NB4 (cell line): ENCODE measurements at regions not wholly inside any gene's neighbourhood (a gene's known extent, or its start where the extent isn't known, plus 50 kb on each side); places are given as distances from the start of the nearest gene placed in this dataset.
"Not testable (repeated sequence)": the region's sequence is repeated elsewhere in the genome, so short reads cannot be mapped to it uniquely, and the experiment has no call there.

Experiments
- DNase-seq: peaks from one replicate; pipeline ENCODE4 v3.0.0; 2010; ENCODE audit warnings: low read depth
- H3K4me3 ChIP-seq: one replicate; pipeline ENCODE4 v1.5.1; 2011; ENCODE audit warnings: mild to moderate bottlenecking, low read depth, low read length, moderate library complexity
- MYC ChIP-seq: IDR thresholded peaks from 2 replicates; pipeline ENCODE4 v1.6.1; 2011; ENCODE audit warnings: low read depth, low read length
- POLR2A ChIP-seq: IDR thresholded peaks from 2 replicates; pipeline ENCODE4 v1.6.1; 2011; ENCODE audit warnings: mild to moderate bottlenecking; ENCODE audit not compliant: insufficient read length; ENCODE audit errors: extremely low read depth
- TF ChIP-seq, protein P1 (sequence below): IDR thresholded peaks from 2 replicates; pipeline ENCODE4 v1.6.1; 2011; ENCODE audit warnings: low read depth, low read length
- TF ChIP-seq, protein P2 (sequence below): IDR thresholded peaks from one replicate; pipeline ENCODE4 v1.5.1; 2012; ENCODE audit warnings: low read depth, low read length

GRCh38 chrX:142655507-142655906 is 370.2 kb upstream of the SPANXN4 start:
- H3K4me3 ChIP-seq = no peak overlapping the region
- TF ChIP-seq MYC = no peak
- TF ChIP-seq, protein P1, sequence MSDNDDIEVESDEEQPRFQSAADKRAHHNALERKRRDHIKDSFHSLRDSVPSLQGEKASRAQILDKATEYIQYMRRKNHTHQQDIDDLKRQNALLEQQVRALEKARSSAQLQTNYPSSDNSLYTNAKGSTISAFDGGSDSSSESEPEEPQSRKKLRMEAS = no peak
- TF ChIP-seq, protein P2, sequence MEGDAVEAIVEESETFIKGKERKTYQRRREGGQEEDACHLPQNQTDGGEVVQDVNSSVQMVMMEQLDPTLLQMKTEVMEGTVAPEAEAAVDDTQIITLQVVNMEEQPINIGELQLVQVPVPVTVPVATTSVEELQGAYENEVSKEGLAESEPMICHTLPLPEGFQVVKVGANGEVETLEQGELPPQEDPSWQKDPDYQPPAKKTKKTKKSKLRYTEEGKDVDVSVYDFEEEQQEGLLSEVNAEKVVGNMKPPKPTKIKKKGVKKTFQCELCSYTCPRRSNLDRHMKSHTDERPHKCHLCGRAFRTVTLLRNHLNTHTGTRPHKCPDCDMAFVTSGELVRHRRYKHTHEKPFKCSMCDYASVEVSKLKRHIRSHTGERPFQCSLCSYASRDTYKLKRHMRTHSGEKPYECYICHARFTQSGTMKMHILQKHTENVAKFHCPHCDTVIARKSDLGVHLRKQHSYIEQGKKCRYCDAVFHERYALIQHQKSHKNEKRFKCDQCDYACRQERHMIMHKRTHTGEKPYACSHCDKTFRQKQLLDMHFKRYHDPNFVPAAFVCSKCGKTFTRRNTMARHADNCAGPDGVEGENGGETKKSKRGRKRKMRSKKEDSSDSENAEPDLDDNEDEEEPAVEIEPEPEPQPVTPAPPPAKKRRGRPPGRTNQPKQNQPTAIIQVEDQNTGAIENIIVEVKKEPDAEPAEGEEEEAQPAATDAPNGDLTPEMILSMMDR = no peak
- TF ChIP-seq POLR2A = no peak
- no peak for DNase-seq

- TF ChIP-seq POLR2A = no peak
- TF ChIP-seq, protein P1 = no peak
- no peak for TF ChIP-seq MYC
- TF ChIP-seq, protein P2 = no peak
- no peak overlapping the region for H3K4me3 ChIP-seq
- DNase-seq = no peak
Observed at GRCh38 chrX:142637206-142637605, 388.5 kb upstream of the SPANXN4 start.

DNA sequence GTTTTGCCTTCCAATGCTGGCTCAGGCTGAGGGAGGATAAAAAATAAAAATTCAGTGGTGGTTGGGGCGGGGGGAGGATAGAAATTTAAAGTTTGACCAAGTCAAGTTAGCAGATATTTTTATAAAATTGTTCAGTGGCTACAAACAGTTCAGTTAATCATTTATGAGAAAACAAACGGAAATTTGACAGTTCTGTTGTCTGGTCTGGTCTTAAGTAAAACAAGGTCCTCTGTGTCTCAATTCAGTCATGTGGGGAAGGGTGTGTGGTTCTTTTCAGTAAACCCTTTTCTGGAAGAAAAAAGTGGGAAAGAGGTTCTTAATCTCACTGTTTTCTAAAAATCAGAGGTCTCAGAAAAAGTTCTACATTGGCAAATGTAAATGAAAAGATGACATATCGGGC is 409.1 kb upstream of the SPANXN4 start:
- TF ChIP-seq, protein P2 = no peak
- no peak for TF ChIP-seq MYC
- TF ChIP-seq, protein P1 = no peak
- no peak for TF ChIP-seq POLR2A
- no peak overlapping the region for H3K4me3 ChIP-seq
- DNase-seq = no peak

DNA sequence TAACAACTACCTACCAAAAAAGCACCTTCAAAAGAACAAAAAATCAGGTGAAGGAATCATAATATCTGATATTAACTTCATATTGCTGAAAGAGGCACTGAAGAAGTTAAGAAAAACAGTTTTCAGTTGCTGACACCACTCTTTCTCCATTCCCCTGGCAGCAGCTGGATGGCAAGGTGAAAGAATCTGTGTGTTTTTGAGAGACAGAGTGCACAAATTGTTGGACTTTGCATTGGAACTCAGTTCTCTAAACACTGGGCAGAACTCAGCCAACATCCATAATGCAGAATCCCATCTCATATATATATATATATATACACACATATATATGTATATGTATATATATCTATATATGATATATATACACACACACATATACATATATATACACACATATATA is 408.3 kb upstream of the MAGEC2 start:
- TF ChIP-seq POLR2A (no peak), MYC (no peak)
- TF ChIP-seq, protein P1 = no peak
- TF ChIP-seq, protein P2 = no peak

DNA sequence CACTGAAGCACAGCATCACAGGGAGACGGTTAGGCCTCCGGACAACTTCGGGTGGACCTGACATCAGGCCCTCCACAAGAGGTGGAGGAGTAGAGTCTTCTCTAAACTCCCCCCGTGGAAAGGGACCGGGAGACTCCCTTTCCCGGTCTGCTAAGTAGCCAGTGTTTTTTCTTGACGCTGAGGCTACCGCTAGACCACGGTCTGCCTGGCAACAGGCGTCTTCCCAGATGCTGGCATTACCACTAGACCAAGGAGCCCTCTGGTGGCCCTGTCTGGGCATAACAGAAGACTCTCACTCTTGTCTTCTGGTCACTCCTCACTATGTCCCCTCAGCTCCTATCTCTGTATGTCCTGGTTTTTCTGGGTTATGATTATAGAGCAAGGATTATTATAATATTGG is 401.5 kb upstream of the MAGEC2 start:
- DNase-seq = peak; percentile 3
- TF ChIP-seq, protein P2 = peak; percentile 14
- not testable (repeated sequence) for H3K4me3 ChIP-seq

More for the DNA sequence above, 408.3 kb upstream of the MAGEC2 start:
- H3K4me3 ChIP-seq = no peak overlapping the region
- DNase-seq = no peak

- TF ChIP-seq MYC (no peak), POLR2A (no peak)
- TF ChIP-seq, protein P1 = no peak
- TF ChIP-seq, protein P2 = no peak
- H3K4me3 ChIP-seq = no peak overlapping the region
- no peak for DNase-seq
Observed at GRCh38 chrX:142601792-142602191, 396.7 kb upstream of the MAGEC2 start.
